Limb (tissue), 2 donors: ENCODE measurements at regions not wholly inside any gene's neighbourhood (a gene's known extent, or its start where the extent isn't known, plus 50 kb on each side); places are given as distances from the start of the nearest gene placed in this dataset.
"Not testable (repeated sequence)": the region's sequence is repeated elsewhere in the genome, so short reads cannot be mapped to it uniquely, and the experiment has no call there.

Experiments
- DNase-seq, 2 donors: peaks; one replicate each; pipeline ENCODE4 v3.0.0-alpha.2; 2016; ENCODE audit errors: extremely low spot score in 2 of 2

DNA sequence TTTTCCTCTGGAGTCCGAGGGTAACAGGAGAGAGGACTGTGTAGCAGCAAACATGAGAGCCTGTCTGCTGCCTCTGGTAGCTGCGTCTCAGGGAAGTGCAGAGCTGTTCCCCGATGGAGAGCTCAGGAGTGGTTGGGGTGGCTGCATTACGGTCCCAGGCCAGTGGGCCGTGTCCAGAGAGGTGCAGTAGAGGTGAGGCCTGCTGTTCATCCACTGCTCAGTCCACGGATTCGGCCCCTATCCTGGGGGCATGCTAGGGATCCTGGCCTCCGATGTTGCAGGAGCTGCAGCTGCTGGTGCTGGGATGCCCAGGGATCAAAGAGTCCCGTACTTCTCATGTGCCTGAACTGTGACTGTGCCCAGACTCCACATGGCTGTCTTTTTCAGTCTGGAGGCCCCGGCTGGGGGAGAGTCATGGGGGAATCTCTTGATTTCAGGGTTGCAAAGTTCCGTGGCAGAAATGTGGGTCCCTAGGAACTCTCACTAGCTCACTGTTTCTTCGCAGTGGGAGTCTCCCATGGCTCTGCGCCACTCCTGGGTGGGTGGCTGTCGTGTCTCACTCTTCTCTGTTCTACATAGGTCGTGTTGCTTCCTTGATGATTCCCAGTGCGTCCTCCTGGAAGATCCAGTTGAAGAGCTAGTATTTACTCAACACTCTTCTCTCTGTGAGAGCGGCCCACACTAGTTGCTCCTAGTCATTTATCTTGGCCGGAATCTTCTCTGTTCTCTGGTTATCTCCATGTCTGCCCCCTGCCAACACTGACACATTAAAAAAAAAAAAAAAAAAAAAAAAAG, 109.5 kb upstream of the CENPE start:
- no peak for DNase-seq

- peak; percentile 41 to 60 for DNase-seq
These were observed 108.8 kb upstream of the CENPE start for GRCh38 chr4:103306870-103307375.

DNA sequence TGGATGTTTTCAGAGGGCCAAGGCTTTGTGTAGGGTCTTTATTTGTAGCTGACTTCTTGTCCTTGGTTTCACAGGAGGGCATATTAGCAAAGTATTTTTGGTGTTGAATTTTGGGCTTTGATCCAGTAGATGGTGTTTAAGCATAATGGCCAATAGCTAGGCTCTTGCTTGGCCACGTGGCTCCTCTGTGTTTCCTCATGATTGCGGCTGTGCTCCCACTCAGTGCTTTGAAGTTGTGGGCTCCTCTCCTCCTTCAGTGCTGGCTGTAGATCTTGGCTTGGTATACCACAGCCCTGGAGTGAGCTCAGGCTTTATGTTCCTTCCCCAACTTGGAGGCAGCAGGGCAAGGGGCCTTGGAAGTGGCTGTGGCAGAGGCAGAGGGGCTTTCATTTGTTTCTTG, 107.2 kb upstream of the CENPE start:
- DNase-seq, result no peak

DNA sequence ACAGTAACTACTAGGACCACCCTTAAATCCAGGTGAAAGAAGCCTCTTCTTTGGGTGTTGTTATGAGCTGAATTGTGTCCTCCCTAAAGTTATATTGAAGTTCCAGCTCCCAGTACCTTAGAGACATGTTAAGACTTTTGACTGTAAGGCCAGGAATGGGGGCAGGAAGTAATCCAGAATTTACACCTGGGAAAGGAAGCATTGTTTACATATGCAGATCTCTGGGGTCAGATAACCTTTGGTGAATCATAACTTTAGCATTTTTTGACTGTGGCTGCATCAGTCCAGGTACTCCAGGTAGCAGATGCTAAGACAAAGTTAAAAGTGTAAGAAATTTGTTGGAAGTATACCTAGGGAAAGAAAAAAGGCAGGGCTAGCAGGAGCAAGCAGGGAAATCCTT, 104.9 kb upstream of the CENPE start:
- no peak for DNase-seq

- DNase-seq, result no peak
These were observed 94.8 kb upstream of the CENPE start for GRCh38 chr4:103292959-103293358.

- DNase-seq, result no peak
These were observed 94.2 kb upstream of the CENPE start for GRCh38 chr4:103292373-103292772.

DNA sequence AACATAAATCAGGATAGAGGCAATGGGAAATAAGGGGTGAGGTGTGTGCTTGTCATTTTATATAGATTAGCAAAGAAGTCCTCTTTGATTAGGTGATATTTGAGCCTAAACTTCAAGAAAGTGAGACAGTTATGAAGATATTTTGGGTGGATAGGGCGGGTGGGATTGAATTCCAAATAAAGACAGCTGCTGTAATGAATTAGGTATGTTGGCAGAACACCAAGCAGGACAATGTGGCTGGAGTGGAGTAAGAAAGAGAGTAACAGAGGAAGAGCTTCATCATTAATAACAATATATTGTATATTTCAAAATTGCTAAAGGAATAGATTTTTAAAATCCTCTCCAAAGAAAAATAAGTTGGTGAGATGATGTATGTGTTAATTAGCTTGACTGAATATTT, 91.0 kb upstream of the CENPE start:
- peak in 1 of 2 donors; percentile 21 for DNase-seq

DNA sequence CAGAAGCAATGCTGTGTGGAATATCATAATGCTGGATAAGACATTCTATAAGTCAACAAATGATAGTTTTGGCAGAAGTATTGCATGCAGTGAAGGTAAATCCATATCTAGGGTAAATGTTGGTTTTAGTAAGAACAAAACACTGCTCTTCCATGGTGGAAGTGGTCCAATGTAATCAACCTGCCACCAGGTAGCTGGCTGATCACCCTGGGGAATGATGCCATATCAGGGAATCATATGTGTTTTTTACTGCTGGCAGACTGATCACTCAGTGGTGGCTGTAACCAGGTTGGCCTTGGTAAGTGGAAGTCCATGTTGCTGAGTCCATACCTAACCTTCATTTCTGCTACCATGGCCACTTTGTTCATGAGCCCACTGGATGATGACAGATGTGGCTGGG, 74.0 kb upstream of the CENPE start:
- no peak for DNase-seq

DNA sequence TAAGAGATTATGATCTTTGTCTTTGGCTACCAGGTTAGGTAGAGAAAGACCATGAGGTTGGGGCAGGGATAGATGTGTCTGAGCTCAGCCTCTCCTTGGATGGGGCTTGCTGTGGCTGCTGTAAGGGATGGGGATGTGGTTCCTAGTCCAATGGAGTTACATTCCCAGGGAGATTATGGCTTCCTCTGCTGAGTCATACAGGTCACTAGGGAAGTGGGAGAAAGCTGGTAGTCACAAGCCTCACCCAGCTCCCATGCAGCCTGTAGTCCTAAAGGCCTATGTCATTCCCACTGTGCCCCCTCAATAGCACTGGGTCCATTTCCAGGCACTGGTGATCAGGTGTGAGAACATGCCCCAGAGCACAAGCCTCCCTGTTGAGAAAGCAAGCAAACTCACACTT, 70.6 kb upstream of the CENPE start:
- DNase-seq, result no peak

DNA sequence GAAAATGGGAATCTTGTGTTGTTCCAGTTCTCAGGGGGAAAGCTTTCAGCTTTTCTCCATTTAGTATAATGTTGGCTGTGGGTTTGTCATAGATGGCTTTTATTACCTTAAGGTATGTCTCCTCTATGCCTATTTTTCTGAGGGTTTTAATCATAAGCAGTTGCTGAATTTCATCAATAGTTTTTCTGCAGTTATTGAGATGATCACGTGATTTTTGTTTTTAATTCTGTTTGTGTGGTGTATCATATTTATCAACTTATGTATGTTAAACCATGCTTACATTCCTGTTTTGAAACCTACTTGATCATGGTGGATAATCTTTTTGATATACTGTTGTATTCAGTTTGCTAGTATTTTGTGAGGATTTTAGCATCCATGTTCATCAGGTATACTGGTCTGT, 66.8 kb upstream of the CENPE start:
- DNase-seq, result no peak

DNA sequence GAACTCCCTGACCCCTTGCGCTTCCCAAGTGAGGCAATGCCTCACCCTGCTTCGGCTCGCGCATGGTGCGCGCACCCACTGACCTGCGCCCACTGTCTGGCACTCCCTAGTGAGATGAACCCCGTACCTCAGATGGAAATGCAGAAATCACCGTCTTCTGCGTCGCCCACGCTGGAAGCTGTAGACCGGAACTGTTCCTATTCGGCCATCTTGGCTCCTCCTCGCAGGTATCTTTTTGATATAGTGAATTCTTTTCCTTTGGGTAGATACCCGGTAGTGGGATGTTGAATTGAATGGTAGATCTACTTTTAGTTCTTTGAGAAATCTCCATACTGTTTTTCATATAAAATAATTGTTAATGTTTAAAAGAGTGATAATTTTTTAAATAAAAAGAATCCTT, 57.9 kb upstream of the CENPE start:
- not testable (repeated sequence) for DNase-seq
